ENCODE measurements at regions not wholly inside any gene's neighbourhood (a gene's known extent, or its start where the extent isn't known, plus 50 kb on each side); places are given as distances from the start of the nearest gene placed in this dataset.

GRCh38 chr5:44708602-44709001 is 100.1 kb upstream of the MRPS30 start:
- TF ChIP-seq CTCF (IDR thresholded peaks at IDR 0.05) = no peak
- no peak for TF ChIP-seq POLR2AphosphoS5 (IDR thresholded peaks at IDR 0.05; ENCODE audit: low read depth, low read length)
- TF ChIP-seq, protein P1, sequence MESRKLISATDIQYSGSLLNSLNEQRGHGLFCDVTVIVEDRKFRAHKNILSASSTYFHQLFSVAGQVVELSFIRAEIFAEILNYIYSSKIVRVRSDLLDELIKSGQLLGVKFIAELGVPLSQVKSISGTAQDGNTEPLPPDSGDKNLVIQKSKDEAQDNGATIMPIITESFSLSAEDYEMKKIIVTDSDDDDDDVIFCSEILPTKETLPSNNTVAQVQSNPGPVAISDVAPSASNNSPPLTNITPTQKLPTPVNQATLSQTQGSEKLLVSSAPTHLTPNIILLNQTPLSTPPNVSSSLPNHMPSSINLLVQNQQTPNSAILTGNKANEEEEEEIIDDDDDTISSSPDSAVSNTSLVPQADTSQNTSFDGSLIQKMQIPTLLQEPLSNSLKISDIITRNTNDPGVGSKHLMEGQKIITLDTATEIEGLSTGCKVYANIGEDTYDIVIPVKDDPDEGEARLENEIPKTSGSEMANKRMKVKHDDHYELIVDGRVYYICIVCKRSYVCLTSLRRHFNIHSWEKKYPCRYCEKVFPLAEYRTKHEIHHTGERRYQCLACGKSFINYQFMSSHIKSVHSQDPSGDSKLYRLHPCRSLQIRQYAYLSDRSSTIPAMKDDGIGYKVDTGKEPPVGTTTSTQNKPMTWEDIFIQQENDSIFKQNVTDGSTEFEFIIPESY (IDR thresholded peaks at IDR 0.05; ENCODE audit: borderline replicate concordance, low read depth) = no peak
- no peak for TF ChIP-seq MAX (IDR thresholded peaks at IDR 0.05; ENCODE audit: low read depth)
- TF ChIP-seq TEAD4 (IDR thresholded peaks at IDR 0.05; ENCODE audit: borderline replicate concordance, insufficient read depth) = no peak
- TF ChIP-seq EZH2phosphoT487 (IDR thresholded peaks at IDR 0.05; ENCODE audit: borderline replicate concordance, low read depth) = no peak
- no peak for TF ChIP-seq TAF1 (IDR thresholded peaks at IDR 0.05; ENCODE audit: borderline replicate concordance, low read depth, low read length)
- no peak for TF ChIP-seq MEF2A (IDR thresholded peaks at IDR 0.05; ENCODE audit: borderline replicate concordance, low read depth)
